Epithelial cell of esophagus (primary cell): ENCODE measurements at regions not wholly inside any gene's neighbourhood (a gene's known extent, or its start where the extent isn't known, plus 50 kb on each side); places are given as distances from the start of the nearest gene placed in this dataset.

Experiments
- DNase-seq: peaks from one replicate; pipeline ENCODE4 v3.0.0; 2010; ENCODE audit warnings: low read depth
- H3K4me3 ChIP-seq: 2 replicates; pipeline ENCODE4 v1.5.1; 2011; ENCODE audit warnings: mild to moderate bottlenecking, low read length, control low read depth
- CTCF ChIP-seq: IDR thresholded peaks from 2 replicates; pipeline ENCODE4 v1.5.1; 2011; ENCODE audit warnings: low read depth, mild to moderate bottlenecking, low read length, control low read depth, inconsistent platforms; ENCODE audit not compliant: insufficient read depth; ENCODE audit errors: missing control alignments

DNA sequence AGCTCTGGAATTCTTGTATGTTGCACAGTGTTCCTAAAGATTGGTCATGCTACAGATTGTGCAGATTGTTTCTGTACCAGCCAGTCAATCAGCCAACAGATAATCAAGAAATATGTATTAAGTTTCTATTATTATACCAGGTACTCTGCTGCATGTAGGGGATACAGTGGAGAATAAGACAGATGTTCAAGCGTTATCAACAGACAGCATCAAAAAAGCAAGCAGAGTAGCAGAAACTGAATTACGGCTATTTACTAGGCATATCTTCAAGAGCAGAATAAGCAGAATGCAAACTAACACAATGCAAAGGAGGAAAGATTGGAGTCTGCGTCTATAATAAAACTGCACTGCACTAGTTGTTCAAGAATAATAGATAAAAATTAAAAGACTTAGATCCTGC is 278.6 kb downstream of the ETS1 start:
- TF ChIP-seq CTCF: no peak
- H3K4me3 ChIP-seq: no peak overlapping the region
- no peak for DNase-seq

DNA sequence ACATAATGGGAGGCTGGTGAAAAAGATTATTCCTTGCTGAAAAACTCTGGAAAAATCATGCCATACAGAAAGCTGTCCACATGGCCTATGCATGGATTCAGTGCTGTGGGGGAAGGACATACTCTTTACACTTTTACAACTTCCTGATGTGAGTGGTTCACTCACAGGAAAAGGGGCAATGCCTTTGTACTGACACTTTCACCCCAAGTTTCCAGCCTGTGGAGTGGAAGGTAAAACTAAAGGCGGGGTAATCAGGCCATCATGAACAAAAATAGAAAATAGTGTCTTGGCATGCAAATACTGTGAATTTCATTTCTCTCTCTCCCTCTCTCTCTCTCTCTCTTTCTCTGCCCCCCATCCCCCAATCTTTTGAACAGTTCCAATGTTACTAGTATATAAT is 281.8 kb downstream of the ETS1 start:
- no peak for TF ChIP-seq CTCF
- no peak for DNase-seq
- H3K4me3 ChIP-seq: no peak overlapping the region

- no peak overlapping the region for H3K4me3 ChIP-seq
- DNase-seq: no peak
- TF ChIP-seq CTCF: no peak
Observed at GRCh38 chr11:128304666-128305485, 282.5 kb downstream of the ETS1 start.

GRCh38 chr11:128304116-128304515 is 283.2 kb downstream of the ETS1 start:
- no peak overlapping the region for H3K4me3 ChIP-seq
- no peak for DNase-seq
- TF ChIP-seq CTCF: no peak

DNA sequence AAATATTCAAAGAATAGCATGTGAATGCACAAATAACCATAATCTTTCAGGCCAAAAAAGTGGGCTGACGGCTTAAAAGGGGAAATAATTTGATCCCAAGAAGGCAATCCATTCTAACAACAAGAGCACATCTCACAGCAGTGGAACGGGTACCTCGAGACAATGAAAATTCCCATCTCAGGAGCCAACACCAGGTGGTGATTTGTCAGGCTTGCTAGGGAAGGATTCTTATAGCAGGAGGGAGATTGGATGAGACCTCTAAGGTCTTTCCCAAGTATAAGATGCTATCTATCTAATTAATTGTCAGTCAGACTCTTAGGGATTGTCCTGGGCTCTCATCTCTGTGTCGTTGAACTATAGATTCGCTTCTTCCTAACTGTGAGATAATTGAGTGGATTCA is 284.0 kb downstream of the ETS1 start:
- TF ChIP-seq CTCF: no peak
- DNase-seq: no peak
- H3K4me3 ChIP-seq: no peak overlapping the region

GRCh38 chr11:128302425-128303186 is 284.8 kb downstream of the ETS1 start:
- DNase-seq: no peak
- no peak for TF ChIP-seq CTCF
- no peak overlapping the region for H3K4me3 ChIP-seq
